Activated naive CD4-positive, alpha-beta T cell treated with anti-CD3 and anti-CD28 coated beads, Interleukin-2, amount 50 U/mL, for 72 hours (primary cell): ENCODE measurements at regions not wholly inside any gene's neighbourhood (a gene's known extent, or its start where the extent isn't known, plus 50 kb on each side); places are given as distances from the start of the nearest gene placed in this dataset.

Experiments used
- ATAC-seq, 2 donors: fragments of 150-1000 bp; cut with Tn5 transposase; 2 replicates each; pipeline ENCODE4 v1.10.0; 2021; ENCODE audit warnings: mild to moderate bottlenecking in 2 of 2, moderate library complexity in 2 of 2
- DNase-seq, 2 donors: peaks; one replicate each; pipeline ENCODE4 v3.0.0; 2021 to 2022; ENCODE audit warnings: low spot score in 2 of 2
- H3K27ac Mint-ChIP-seq, 2 donors: one replicate each; pipeline ENCODE4 v1.8.0; 2022; ENCODE audit warnings: mild to moderate bottlenecking in 2 of 2, mixed read lengths in 2 of 2
- H3K36me3 Mint-ChIP-seq, 2 donors: one replicate each; pipeline ENCODE4 v1.8.0; 2022; ENCODE audit warnings: mixed read lengths in 2 of 2
- H3K9me3 Mint-ChIP-seq, 2 donors: one replicate each; pipeline ENCODE4 v1.8.0; 2022; ENCODE audit warnings: mixed read lengths in 2 of 2

- no peak for DNase-seq
- Mint-ChIP-seq H3K36me3 (no peaks in the 10 kb centered on the region), H3K9me3 (peaks cover 7 to 10% of the 10 kb centered on the region in 2 donors), H3K27ac (no peak overlapping the region)
- no peak for ATAC-seq
Measured at GRCh38 chr13:64327505-64328194, 2902.5 kb downstream of the PCDH9 start.

GRCh38 chr13:64314331-64314730, 2898.7 kb upstream of the PCDH20 start:
- ATAC-seq (no peak), DNase-seq (no peak)
- H3K27ac Mint-ChIP-seq = no peak overlapping the region
- no peaks in the 10 kb centered on the region for H3K36me3 Mint-ChIP-seq
- H3K9me3 Mint-ChIP-seq = peaks cover 7 to 14% of the 10 kb centered on the region in 2 donors

- no peak for ATAC-seq
- DNase-seq = no peak
- peaks cover 11 to 15% of the 10 kb centered on the region in 2 donors for H3K9me3 Mint-ChIP-seq
- H3K36me3 Mint-ChIP-seq = no peaks in the 10 kb centered on the region
- H3K27ac Mint-ChIP-seq = no peak overlapping the region
Measured at GRCh38 chr13:64311948-64312347, 2896.3 kb upstream of the PCDH20 start.

GRCh38 chr13:64311112-64311511, 2895.5 kb upstream of the PCDH20 start:
- no peak for ATAC-seq
- peaks cover 10 to 11% of the 10 kb centered on the region in 2 donors for H3K9me3 Mint-ChIP-seq
- no peak for DNase-seq
- no peak overlapping the region for H3K27ac Mint-ChIP-seq
- H3K36me3 Mint-ChIP-seq = no peaks in the 10 kb centered on the region

- no peak for DNase-seq
- Mint-ChIP-seq H3K36me3 (no peaks in the 10 kb centered on the region), H3K27ac (no peak overlapping the region), H3K9me3 (peaks cover 5 to 13% of the 10 kb centered on the region in 2 donors)
- ATAC-seq = no peak
Measured at GRCh38 chr13:64305246-64305645, 2889.6 kb upstream of the PCDH20 start.

GRCh38 chr13:64300239-64300638, 2884.6 kb upstream of the PCDH20 start:
- DNase-seq (no peak), ATAC-seq (no peak)
- no peak overlapping the region for H3K27ac Mint-ChIP-seq
- H3K36me3 Mint-ChIP-seq = no peaks in the 10 kb centered on the region
- peaks cover 8 to 19% of the 10 kb centered on the region in 2 donors for H3K9me3 Mint-ChIP-seq

- ATAC-seq = no peak
Measured at GRCh38 chr13:64293923-64294322, 2878.3 kb upstream of the PCDH20 start.

GRCh38 chr13:64289702-64290101, 2874.1 kb upstream of the PCDH20 start:
- DNase-seq (no peak), ATAC-seq (no peak)
- Mint-ChIP-seq H3K27ac (no peak overlapping the region), H3K36me3 (peaks cover 0 to 4% of the 10 kb centered on the region in 2 donors), H3K9me3 (peaks cover 8 to 44% of the 10 kb centered on the region in 2 donors)

More at GRCh38 chr13:64293923-64294322, 2878.3 kb upstream of the PCDH20 start:
- DNase-seq = no peak
- peaks cover 0 to 4% of the 10 kb centered on the region in 2 donors for H3K36me3 Mint-ChIP-seq
- H3K27ac Mint-ChIP-seq = no peak overlapping the region
- peaks cover 7 to 32% of the 10 kb centered on the region in 2 donors for H3K9me3 Mint-ChIP-seq

- H3K36me3 Mint-ChIP-seq = no peaks in the 10 kb centered on the region
- DNase-seq (no peak), ATAC-seq (no peak)
- H3K27ac Mint-ChIP-seq = no peak overlapping the region
- H3K9me3 Mint-ChIP-seq = peaks cover 6 to 22% of the 10 kb centered on the region in 2 donors
Measured at GRCh38 chr13:64283926-64284325, 2868.3 kb upstream of the PCDH20 start.

- no peak overlapping the region for H3K27ac Mint-ChIP-seq
- H3K36me3 Mint-ChIP-seq = no peaks in the 10 kb centered on the region
- ATAC-seq (no peak), DNase-seq (no peak)
- peaks cover 3 to 5% of the 10 kb centered on the region in 2 donors for H3K9me3 Mint-ChIP-seq
Measured at GRCh38 chr13:64278493-64278892, 2862.8 kb upstream of the PCDH20 start.

GRCh38 chr13:64277097-64277496, 2861.4 kb upstream of the PCDH20 start:
- Mint-ChIP-seq H3K9me3 (peaks cover 0 to 5% of the 10 kb centered on the region in 2 donors), H3K36me3 (no peaks in the 10 kb centered on the region), H3K27ac (no peak overlapping the region)
- DNase-seq = no peak
- ATAC-seq = no peak

GRCh38 chr13:64276232-64276631, 2860.6 kb upstream of the PCDH20 start:
- peaks cover 0 to 5% of the 10 kb centered on the region in 2 donors for H3K9me3 Mint-ChIP-seq
- DNase-seq = no peak
- no peaks in the 10 kb centered on the region for H3K36me3 Mint-ChIP-seq
- no peak overlapping the region for H3K27ac Mint-ChIP-seq
- ATAC-seq = no peak

- DNase-seq (no peak), ATAC-seq (no peak)
- H3K27ac Mint-ChIP-seq = no peak overlapping the region
- H3K9me3 Mint-ChIP-seq = peaks cover 0 to 4% of the 10 kb centered on the region in 2 donors
- H3K36me3 Mint-ChIP-seq = no peaks in the 10 kb centered on the region
Measured at GRCh38 chr13:64274481-64275217, 2859.0 kb upstream of the PCDH20 start.

GRCh38 chr13:64273780-64274179, 2858.1 kb upstream of the PCDH20 start:
- ATAC-seq = no peak
- no peak overlapping the region for H3K27ac Mint-ChIP-seq
- peaks cover 0 to 8% of the 10 kb centered on the region in 2 donors for H3K9me3 Mint-ChIP-seq
- no peak for DNase-seq
- H3K36me3 Mint-ChIP-seq = no peaks in the 10 kb centered on the region

GRCh38 chr13:64272681-64273080, 2857.0 kb upstream of the PCDH20 start:
- no peak for ATAC-seq
- no peaks in the 10 kb centered on the region for H3K36me3 Mint-ChIP-seq
- peaks cover 1 to 9% of the 10 kb centered on the region in 2 donors for H3K9me3 Mint-ChIP-seq

GRCh38 chr13:64266024-64266423, 2850.4 kb upstream of the PCDH20 start:
- ATAC-seq = no peak
- H3K27ac Mint-ChIP-seq = no peak overlapping the region
- peaks cover 10 to 14% of the 10 kb centered on the region in 2 donors for H3K36me3 Mint-ChIP-seq
- H3K9me3 Mint-ChIP-seq = peaks cover 14 to 31% of the 10 kb centered on the region in 2 donors
- no peak for DNase-seq

More at GRCh38 chr13:64272681-64273080, 2857.0 kb upstream of the PCDH20 start:
- no peak for DNase-seq
- no peak overlapping the region for H3K27ac Mint-ChIP-seq

- H3K36me3 Mint-ChIP-seq = peaks cover 10 to 14% of the 10 kb centered on the region in 2 donors
- DNase-seq = no peak
- no peak overlapping the region for H3K27ac Mint-ChIP-seq
- no peak for ATAC-seq
- peaks cover 14 to 35% of the 10 kb centered on the region in 2 donors for H3K9me3 Mint-ChIP-seq
Measured at GRCh38 chr13:64263285-64263684, 2847.6 kb upstream of the PCDH20 start.
